ENCODE measurements at regions not wholly inside any gene's neighbourhood (a gene's known extent, or its start where the extent isn't known, plus 50 kb on each side); places are given as distances from the start of the nearest gene placed in this dataset.

DNA sequence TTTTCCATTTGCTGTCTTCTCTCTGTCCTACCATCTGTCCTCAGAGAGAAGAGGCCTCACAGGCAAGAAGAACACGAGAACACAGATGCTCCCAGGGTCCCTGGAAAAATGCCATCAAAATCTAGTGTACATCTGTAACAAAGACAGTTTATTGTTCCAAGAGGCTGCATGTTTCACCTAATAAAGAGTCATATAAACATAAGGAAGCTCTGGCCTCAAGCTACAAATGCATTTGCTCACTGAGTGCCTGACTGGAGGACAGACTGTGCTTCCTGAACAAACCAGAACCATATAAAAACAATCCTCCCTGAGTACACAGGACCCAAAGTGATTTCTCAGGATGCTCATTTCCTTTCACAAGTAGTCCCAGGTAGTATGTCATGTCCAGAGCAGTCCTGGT, 76.3 kb upstream of the SLC44A3 start:
- TF ChIP-seq YY1 (IDR thresholded peaks at IDR 0.05; ENCODE audit: insufficient read depth, insufficient read length) (no peak), SUZ12 (IDR thresholded peaks at IDR 0.05; ENCODE audit: extremely low read depth, insufficient read depth, insufficient read length) (no peak)
